Activated CD8-positive, alpha-beta memory T cell treated with anti-CD3 and anti-CD28 coated beads, Interleukin-2, amount 10 ng/mL, durations not matched to agents 7 days and 5 days (primary cell): ENCODE measurements at regions not wholly inside any gene's neighbourhood (a gene's known extent, or its start where the extent isn't known, plus 50 kb on each side); places are given as distances from the start of the nearest gene placed in this dataset.

Source experiments
- ATAC-seq: fragments of 150-1000 bp; cut with Tn5 transposase; one replicate; pipeline ENCODE4 v1.10.0; 2021; ENCODE audit warnings: moderate library complexity
- CTCF ChIA-PET: fragments of 350-600 bp; sonication (Branson Sonifier 250); formaldehyde crosslinking; loops from one replicate; lab custom pipeline; 2021; ENCODE audit warnings: antibody characterized with exemption; lab: Charles Lee
- DNase-seq: peaks from one replicate; pipeline ENCODE4 v3.0.0-alpha.2; 2020
- H3K27ac Mint-ChIP-seq: one replicate; pipeline ENCODE4 v1.8.0; 2021; ENCODE audit warnings: mild to moderate bottlenecking, mixed read lengths
- H3K27me3 Mint-ChIP-seq: one replicate; pipeline ENCODE4 v1.8.0; 2021; ENCODE audit warnings: mixed read lengths
- H3K36me3 Mint-ChIP-seq: one replicate; pipeline ENCODE4 v1.8.0; 2021; ENCODE audit warnings: mild to moderate bottlenecking, mixed read lengths
- H3K4me1 Mint-ChIP-seq: one replicate; pipeline ENCODE4 v1.8.0; 2021; ENCODE audit warnings: mixed read lengths
- H3K4me3 Mint-ChIP-seq: one replicate; pipeline ENCODE4 v1.8.0; 2021; ENCODE audit warnings: mild to moderate bottlenecking, moderate library complexity, mixed read lengths
- H3K9me3 Mint-ChIP-seq: one replicate; pipeline ENCODE4 v1.8.0; 2022; ENCODE audit warnings: low read depth, mixed read lengths

DNA sequence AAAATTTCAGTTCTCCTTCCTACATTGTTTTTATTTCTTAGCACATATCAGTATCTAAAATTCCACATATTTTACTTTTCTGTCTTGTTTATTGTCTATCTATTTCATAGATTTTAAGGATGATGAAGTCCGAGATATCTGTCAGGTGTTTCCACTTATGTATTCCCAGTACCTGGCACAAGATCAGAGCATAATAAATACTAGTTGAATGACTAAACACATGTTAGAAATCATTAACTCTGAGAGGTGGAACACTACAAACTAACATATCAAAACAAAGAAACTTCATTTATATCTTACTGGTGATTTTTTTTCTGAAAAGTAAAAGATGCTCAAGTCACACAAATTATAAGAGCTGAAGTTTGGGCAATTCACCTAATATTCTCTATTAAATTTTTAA, 1208.3 kb downstream of the PCDH9 start:
- Mint-ChIP-seq H3K27ac (no peak overlapping the region), H3K9me3 (peaks cover 10% of the 10 kb centered on the region), H3K4me1 (no peaks in the 10 kb centered on the region), H3K4me3 (no peak overlapping the region), H3K27me3 (no peaks in the 10 kb centered on the region), H3K36me3 (no peaks in the 10 kb centered on the region)
- CTCF ChIA-PET: no interaction called here
- DNase-seq (no peak), ATAC-seq (no peak)

DNA sequence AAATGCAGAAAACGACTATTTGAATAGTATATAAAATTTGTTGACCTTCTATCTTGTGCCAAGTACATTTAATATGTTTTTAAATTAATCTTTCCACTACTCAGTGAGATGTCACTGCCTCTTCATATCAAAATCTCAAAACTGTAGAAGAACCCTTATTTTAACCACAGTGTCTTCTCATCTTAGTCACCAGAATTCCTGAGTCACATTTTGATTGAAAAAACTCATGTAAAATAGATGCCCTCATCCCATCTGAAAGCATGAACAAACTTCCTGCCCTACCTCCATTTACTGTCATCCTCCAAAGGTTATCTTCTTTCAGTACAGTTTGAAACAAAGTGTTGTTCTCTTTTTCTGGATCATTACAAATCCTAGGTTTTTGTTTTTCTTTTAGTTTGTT, 1215.4 kb downstream of the PCDH9 start:
- CTCF ChIA-PET: no interaction called here
- Mint-ChIP-seq H3K4me1 (no peaks in the 10 kb centered on the region), H3K27ac (no peak overlapping the region), H3K27me3 (no peaks in the 10 kb centered on the region), H3K36me3 (no peaks in the 10 kb centered on the region), H3K4me3 (no peak overlapping the region), H3K9me3 (peaks cover 9% of the 10 kb centered on the region)
- DNase-seq (no peak), ATAC-seq (no peak)

- ATAC-seq (no peak), DNase-seq (no peak)
- no peak overlapping the region for H3K27ac Mint-ChIP-seq
- H3K36me3 Mint-ChIP-seq: no peaks in the 10 kb centered on the region
- peaks cover 15% of the 10 kb centered on the region for H3K9me3 Mint-ChIP-seq
- H3K27me3 Mint-ChIP-seq: no peaks in the 10 kb centered on the region
- H3K4me3 Mint-ChIP-seq: no peak overlapping the region
- no peaks in the 10 kb centered on the region for H3K4me1 Mint-ChIP-seq
- CTCF ChIA-PET: no interaction called here
Observed at GRCh38 chr13:66009241-66009640, 1220.9 kb downstream of the PCDH9 start.

DNA sequence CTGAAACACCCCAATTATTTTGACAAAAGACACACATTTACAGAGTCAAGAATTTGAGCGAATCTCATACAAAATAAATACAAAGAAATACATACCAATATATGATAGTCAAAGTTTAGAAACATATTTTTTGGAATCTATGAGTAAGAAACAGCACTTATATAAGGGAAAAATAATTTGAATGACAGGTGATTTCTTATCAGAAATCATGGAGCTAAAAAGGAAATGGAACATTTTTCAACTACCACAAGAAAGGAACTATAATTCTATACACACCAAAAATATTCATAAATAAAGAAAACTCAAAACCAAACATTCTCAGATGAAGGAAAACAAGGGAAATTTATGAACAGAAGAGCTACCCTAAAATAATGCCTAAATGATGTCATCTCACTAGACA, 1226.6 kb downstream of the PCDH9 start:
- ATAC-seq (no peak), DNase-seq (no peak)
- Mint-ChIP-seq H3K27ac (no peak overlapping the region), H3K9me3 (peaks cover 16% of the 10 kb centered on the region), H3K4me1 (no peaks in the 10 kb centered on the region), H3K4me3 (no peak overlapping the region), H3K27me3 (no peaks in the 10 kb centered on the region), H3K36me3 (no peaks in the 10 kb centered on the region)
- CTCF ChIA-PET: no interaction called here

- Mint-ChIP-seq H3K9me3 (peaks cover 14% of the 10 kb centered on the region), H3K27ac (no peak overlapping the region), H3K4me1 (no peaks in the 10 kb centered on the region), H3K27me3 (no peaks in the 10 kb centered on the region), H3K36me3 (no peaks in the 10 kb centered on the region), H3K4me3 (no peak overlapping the region)
- DNase-seq (no peak), ATAC-seq (no peak)
- CTCF ChIA-PET: no interaction called here
Observed at GRCh38 chr13:66001140-66001539, 1229.0 kb downstream of the PCDH9 start.

DNA sequence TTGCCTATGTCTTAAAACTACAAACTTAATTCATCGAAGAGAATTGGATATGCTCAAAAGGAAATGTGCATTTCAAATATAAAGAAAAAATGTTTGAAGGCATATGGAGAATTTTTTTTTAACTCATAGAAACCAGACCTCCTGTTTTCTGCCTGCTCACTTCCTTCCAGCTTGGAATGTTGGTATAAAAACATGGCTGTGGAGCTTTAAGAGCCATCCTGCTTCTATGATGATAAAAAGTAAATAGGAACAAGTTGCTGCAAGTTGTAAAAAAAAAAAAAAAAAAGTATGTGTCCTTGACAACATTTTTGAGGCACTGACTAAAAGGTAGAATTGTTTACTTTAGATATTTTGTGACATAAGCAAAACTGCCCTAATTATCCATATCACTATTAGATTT, 1230.7 kb downstream of the PCDH9 start:
- CTCF ChIA-PET: no interaction called here
- ATAC-seq (no peak), DNase-seq (no peak)
- no peak overlapping the region for H3K4me3 Mint-ChIP-seq
- no peak overlapping the region for H3K27ac Mint-ChIP-seq
- H3K9me3 Mint-ChIP-seq: peaks cover 14% of the 10 kb centered on the region
- H3K4me1 Mint-ChIP-seq: no peaks in the 10 kb centered on the region
- H3K36me3 Mint-ChIP-seq: no peaks in the 10 kb centered on the region
- no peaks in the 10 kb centered on the region for H3K27me3 Mint-ChIP-seq

DNA sequence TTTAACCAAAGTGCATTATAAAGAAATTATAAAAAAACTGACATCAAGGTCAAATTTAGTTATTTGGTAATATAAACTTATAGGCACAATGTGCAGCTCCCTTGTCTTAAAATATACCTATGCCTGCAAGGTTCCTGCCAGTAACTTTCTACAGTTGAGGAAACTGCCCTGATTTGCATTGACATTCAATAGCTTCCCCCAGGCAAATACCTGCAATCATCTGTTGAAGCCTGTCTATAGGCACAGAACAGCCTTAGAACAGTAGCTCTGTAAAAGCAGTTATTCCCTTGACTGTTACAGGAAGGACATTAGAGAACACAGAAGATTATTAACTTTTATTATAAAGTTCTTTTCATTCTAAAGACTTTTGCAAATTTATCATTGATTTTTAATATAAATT, 1239.5 kb downstream of the PCDH9 start:
- ATAC-seq (no peak), DNase-seq (no peak)
- Mint-ChIP-seq H3K4me3 (no peak overlapping the region), H3K27ac (no peak overlapping the region), H3K4me1 (no peaks in the 10 kb centered on the region), H3K27me3 (no peaks in the 10 kb centered on the region), H3K36me3 (no peaks in the 10 kb centered on the region), H3K9me3 (peaks cover 4% of the 10 kb centered on the region)
- CTCF ChIA-PET: no interaction called here

- Mint-ChIP-seq H3K4me1 (no peaks in the 10 kb centered on the region), H3K9me3 (no peaks in the 10 kb centered on the region), H3K27ac (no peak overlapping the region), H3K36me3 (no peaks in the 10 kb centered on the region), H3K27me3 (no peaks in the 10 kb centered on the region), H3K4me3 (no peak overlapping the region)
- no peak for DNase-seq
- CTCF ChIA-PET: no interaction called here
- ATAC-seq: no peak
Observed at GRCh38 chr13:65985612-65986011, 1244.5 kb downstream of the PCDH9 start.

GRCh38 chr13:65977525-65977924, 1252.6 kb downstream of the PCDH9 start:
- ATAC-seq: no peak

GRCh38 chr13:65971541-65971940, 1258.6 kb downstream of the PCDH9 start:
- CTCF ChIA-PET: no interaction called here

More at GRCh38 chr13:65977525-65977924, 1252.6 kb downstream of the PCDH9 start:
- DNase-seq: no peak
- Mint-ChIP-seq H3K36me3 (no peaks in the 10 kb centered on the region), H3K9me3 (peaks cover 10% of the 10 kb centered on the region), H3K4me1 (no peaks in the 10 kb centered on the region), H3K27ac (no peak overlapping the region), H3K27me3 (no peaks in the 10 kb centered on the region), H3K4me3 (no peak overlapping the region)
- CTCF ChIA-PET: no interaction called here

GRCh38 chr13:65966991-65967451, 1263.1 kb downstream of the PCDH9 start:
- CTCF ChIA-PET: no interaction called here

More at GRCh38 chr13:65971541-65971940, 1258.6 kb downstream of the PCDH9 start:
- DNase-seq (no peak), ATAC-seq (no peak)
- H3K9me3 Mint-ChIP-seq: peaks cover 5% of the 10 kb centered on the region
- H3K27ac Mint-ChIP-seq: no peak overlapping the region
- H3K27me3 Mint-ChIP-seq: no peaks in the 10 kb centered on the region
- H3K4me1 Mint-ChIP-seq: no peaks in the 10 kb centered on the region
- no peaks in the 10 kb centered on the region for H3K36me3 Mint-ChIP-seq
- no peak overlapping the region for H3K4me3 Mint-ChIP-seq

DNA sequence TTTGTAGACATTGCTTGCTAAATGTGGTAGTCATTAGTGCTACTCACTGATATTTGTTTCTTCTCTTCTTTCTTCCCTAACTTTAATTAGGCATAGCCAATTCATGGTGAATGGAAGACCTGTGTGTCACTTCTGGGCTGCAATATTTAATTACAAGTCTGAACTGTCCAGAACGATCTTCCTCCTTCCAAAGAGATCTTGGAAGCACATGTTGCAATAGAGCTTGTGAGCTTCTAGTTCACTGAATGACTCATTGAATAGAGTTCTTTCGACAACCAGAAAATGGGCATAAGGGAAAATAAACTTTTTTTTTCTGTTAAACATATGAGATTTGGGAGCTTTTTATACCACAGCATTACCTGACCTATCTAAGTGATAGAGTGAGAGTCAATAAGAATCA, 1264.6 kb downstream of the PCDH9 start:
- H3K4me1 Mint-ChIP-seq: no peaks in the 10 kb centered on the region
- no peak overlapping the region for H3K4me3 Mint-ChIP-seq
- CTCF ChIA-PET: no interaction called here
- H3K27me3 Mint-ChIP-seq: no peaks in the 10 kb centered on the region
- DNase-seq (no peak), ATAC-seq (no peak)
- H3K36me3 Mint-ChIP-seq: no peaks in the 10 kb centered on the region
- no peak overlapping the region for H3K27ac Mint-ChIP-seq
- peaks cover 4% of the 10 kb centered on the region for H3K9me3 Mint-ChIP-seq

More at GRCh38 chr13:65966991-65967451, 1263.1 kb downstream of the PCDH9 start:
- Mint-ChIP-seq H3K4me1 (no peaks in the 10 kb centered on the region), H3K27ac (no peak overlapping the region), H3K27me3 (no peaks in the 10 kb centered on the region), H3K9me3 (peaks cover 4% of the 10 kb centered on the region), H3K36me3 (no peaks in the 10 kb centered on the region), H3K4me3 (no peak overlapping the region)
- no peak for DNase-seq
- no peak for ATAC-seq

DNA sequence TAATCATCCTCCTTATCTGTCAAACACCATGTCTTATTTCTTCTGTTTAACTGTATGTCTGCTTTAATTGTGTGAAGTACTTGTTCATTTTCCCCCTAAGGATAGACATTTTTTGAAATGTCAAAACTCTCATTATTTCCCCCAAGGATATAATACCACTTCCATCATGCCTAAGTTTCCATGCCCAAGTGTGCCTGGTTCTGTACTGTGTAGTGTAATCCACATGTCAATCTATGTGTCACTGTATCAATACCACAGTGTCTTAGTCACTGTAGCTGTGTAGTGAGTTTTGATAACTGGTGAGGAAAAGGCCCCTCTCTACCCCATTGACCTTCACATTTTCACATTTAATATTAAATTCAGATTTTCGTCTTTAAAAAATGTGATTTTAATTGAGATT, 1265.5 kb downstream of the PCDH9 start:
- CTCF ChIA-PET: no interaction called here
- Mint-ChIP-seq H3K4me1 (no peaks in the 10 kb centered on the region), H3K4me3 (no peak overlapping the region), H3K36me3 (no peaks in the 10 kb centered on the region), H3K27me3 (no peaks in the 10 kb centered on the region), H3K9me3 (peaks cover 7% of the 10 kb centered on the region), H3K27ac (no peak overlapping the region)
- ATAC-seq: no peak
- no peak for DNase-seq

- ATAC-seq (no peak), DNase-seq (no peak)
- H3K9me3 Mint-ChIP-seq: peaks cover 3% of the 10 kb centered on the region
- no peak overlapping the region for H3K27ac Mint-ChIP-seq
- no peaks in the 10 kb centered on the region for H3K27me3 Mint-ChIP-seq
- no peaks in the 10 kb centered on the region for H3K36me3 Mint-ChIP-seq
- H3K4me1 Mint-ChIP-seq: no peaks in the 10 kb centered on the region
- no peak overlapping the region for H3K4me3 Mint-ChIP-seq
- CTCF ChIA-PET: no interaction called here
Observed at GRCh38 chr13:65959305-65959704, 1270.8 kb downstream of the PCDH9 start.

DNA sequence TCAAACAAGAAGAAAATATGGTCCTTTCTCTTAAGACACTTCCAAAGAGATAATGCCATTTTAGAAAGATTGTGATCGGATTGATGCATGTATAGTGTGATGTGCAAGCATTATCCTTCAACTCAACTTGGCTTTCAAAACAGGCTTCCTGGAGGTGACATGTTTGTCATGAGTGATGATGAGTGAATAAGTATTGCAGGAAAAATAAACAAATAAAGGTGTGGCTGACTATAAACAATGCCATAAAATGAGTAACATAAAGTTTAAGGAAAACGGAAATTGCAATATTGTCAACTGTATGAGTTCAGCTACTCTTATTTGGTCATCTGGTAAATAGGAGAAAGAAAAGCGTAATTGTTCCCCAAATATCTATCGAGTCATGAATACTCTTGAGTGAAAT, 1283.7 kb downstream of the PCDH9 start:
- DNase-seq (no peak), ATAC-seq (no peak)
- Mint-ChIP-seq H3K4me1 (no peaks in the 10 kb centered on the region), H3K36me3 (no peaks in the 10 kb centered on the region), H3K27ac (no peak overlapping the region), H3K27me3 (no peaks in the 10 kb centered on the region), H3K9me3 (peaks cover 9% of the 10 kb centered on the region), H3K4me3 (no peak overlapping the region)
- CTCF ChIA-PET: no interaction called here
